Neural progenitor cell (in vitro differentiated cells): ENCODE measurements at regions not wholly inside any gene's neighbourhood (a gene's known extent, or its start where the extent isn't known, plus 50 kb on each side); places are given as distances from the start of the nearest gene placed in this dataset.

Experiments used
- EZH2 ChIP-seq: fragments of 200-600 bp; sonication (generic); IDR thresholded peaks from 2 replicates; pipeline ENCODE4 v1.6.1; 2017; ENCODE audit warnings: antibody characterized with exemption, mild to moderate bottlenecking, moderate library complexity
- EZH2phosphoT487 ChIP-seq: fragments of 200-600 bp; sonication (generic); IDR thresholded peaks from 2 replicates; pipeline ENCODE4 v1.6.1; 2017; ENCODE audit warnings: antibody characterized with exemption
- TF ChIP-seq, protein P1 (sequence below): fragments of 200-600 bp; sonication (generic); IDR thresholded peaks from 2 replicates; pipeline ENCODE4 v1.5.1; 2017; ENCODE audit warnings: antibody characterized with exemption, mild to moderate bottlenecking

GRCh38 chr1:99573431-99574217 lies 72.3 kb upstream of the PALMD start:
- TF ChIP-seq EZH2 (no peak), EZH2phosphoT487 (no peak)
- TF ChIP-seq, protein P1, sequence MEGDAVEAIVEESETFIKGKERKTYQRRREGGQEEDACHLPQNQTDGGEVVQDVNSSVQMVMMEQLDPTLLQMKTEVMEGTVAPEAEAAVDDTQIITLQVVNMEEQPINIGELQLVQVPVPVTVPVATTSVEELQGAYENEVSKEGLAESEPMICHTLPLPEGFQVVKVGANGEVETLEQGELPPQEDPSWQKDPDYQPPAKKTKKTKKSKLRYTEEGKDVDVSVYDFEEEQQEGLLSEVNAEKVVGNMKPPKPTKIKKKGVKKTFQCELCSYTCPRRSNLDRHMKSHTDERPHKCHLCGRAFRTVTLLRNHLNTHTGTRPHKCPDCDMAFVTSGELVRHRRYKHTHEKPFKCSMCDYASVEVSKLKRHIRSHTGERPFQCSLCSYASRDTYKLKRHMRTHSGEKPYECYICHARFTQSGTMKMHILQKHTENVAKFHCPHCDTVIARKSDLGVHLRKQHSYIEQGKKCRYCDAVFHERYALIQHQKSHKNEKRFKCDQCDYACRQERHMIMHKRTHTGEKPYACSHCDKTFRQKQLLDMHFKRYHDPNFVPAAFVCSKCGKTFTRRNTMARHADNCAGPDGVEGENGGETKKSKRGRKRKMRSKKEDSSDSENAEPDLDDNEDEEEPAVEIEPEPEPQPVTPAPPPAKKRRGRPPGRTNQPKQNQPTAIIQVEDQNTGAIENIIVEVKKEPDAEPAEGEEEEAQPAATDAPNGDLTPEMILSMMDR: no peak
